B cell (primary cell): ENCODE measurements at regions not wholly inside any gene's neighbourhood (a gene's known extent, or its start where the extent isn't known, plus 50 kb on each side); places are given as distances from the start of the nearest gene placed in this dataset.

Experiments used
- CTCF ChIP-seq: fragments of 200-600 bp; IDR thresholded peaks from one replicate; pipeline ENCODE4 v1.8.0; 2022; ENCODE audit warnings: antibody characterized with exemption, mild to moderate bottlenecking
- EZH2 ChIP-seq: IDR thresholded peaks from 2 replicates; pipeline ENCODE4 v1.6.1; 2012; ENCODE audit warnings: borderline replicate concordance, low read depth, mild to moderate bottlenecking, moderate library complexity, low read length; ENCODE audit not compliant: insufficient read depth, poor library complexity, severe bottlenecking

GRCh38 chr18:1353025-1353424 lies 448.4 kb downstream of the ADCYAP1 start:
- TF ChIP-seq EZH2, result no peak
- no peak for TF ChIP-seq CTCF
